ENCODE measurements at regions not wholly inside any gene's neighbourhood (a gene's known extent, or its start where the extent isn't known, plus 50 kb on each side); places are given as distances from the start of the nearest gene placed in this dataset.
A peak's percentile ranks its signal among the peaks of the same experiment; 100 is the strongest.

- Mint-ChIP-seq H3K27ac (no peak overlapping the region), H3K36me3 (peaks cover 0 to 9% of the 10 kb centered on the region in 2 donors), H3K9me3 (peaks cover 18 to 22% of the 10 kb centered on the region in 2 donors)
- DNase-seq (ENCODE audit: low spot score in 2 of 2) = no peak
- no peak for ATAC-seq
These were observed 278.7 kb upstream of the SOX2 start for GRCh38 chr3:181432992-181433391.

GRCh38 chr3:181431748-181432147 lies 280.0 kb upstream of the SOX2 start:
- Mint-ChIP-seq H3K9me3 (peaks cover 23 to 26% of the 10 kb centered on the region in 2 donors), H3K36me3 (peaks cover 0 to 11% of the 10 kb centered on the region in 2 donors), H3K27ac (no peak overlapping the region)
- ATAC-seq (no peak), DNase-seq (ENCODE audit: low spot score in 2 of 2) (no peak)

GRCh38 chr3:181425074-181425473 lies 286.7 kb upstream of the SOX2 start:
- H3K36me3 Mint-ChIP-seq = peaks cover 0 to 11% of the 10 kb centered on the region in 2 donors
- peaks cover 19 to 23% of the 10 kb centered on the region in 2 donors for H3K9me3 Mint-ChIP-seq
- H3K27ac Mint-ChIP-seq = no peak overlapping the region
- ATAC-seq = no peak
- DNase-seq (ENCODE audit: low spot score in 2 of 2) = no peak

DNA sequence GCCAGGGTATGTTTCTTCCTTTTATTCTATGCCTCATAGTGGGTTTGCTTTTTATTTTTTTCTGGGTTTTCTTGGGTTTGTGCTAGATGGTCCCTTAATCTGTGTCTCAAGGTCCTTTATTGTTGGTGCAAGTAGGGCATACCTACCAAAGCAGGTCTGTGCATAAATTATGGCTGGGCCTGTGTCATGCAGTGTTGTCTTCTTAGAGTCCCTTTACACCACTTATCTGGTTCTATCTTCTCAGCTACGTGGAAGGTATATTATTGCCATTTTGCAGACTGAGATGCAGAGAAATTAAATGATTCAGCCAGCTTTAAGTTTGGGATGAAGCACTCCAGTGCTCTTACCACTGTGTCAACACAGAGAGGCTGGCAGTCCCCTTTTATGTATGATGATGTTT lies 293.5 kb upstream of the SOX2 start:
- no peaks in the 10 kb centered on the region for H3K36me3 Mint-ChIP-seq
- ATAC-seq (no peak), DNase-seq (ENCODE audit: low spot score in 2 of 2) (no peak)
- no peak overlapping the region for H3K27ac Mint-ChIP-seq
- H3K9me3 Mint-ChIP-seq = peaks cover 0 to 3% of the 10 kb centered on the region in 2 donors

DNA sequence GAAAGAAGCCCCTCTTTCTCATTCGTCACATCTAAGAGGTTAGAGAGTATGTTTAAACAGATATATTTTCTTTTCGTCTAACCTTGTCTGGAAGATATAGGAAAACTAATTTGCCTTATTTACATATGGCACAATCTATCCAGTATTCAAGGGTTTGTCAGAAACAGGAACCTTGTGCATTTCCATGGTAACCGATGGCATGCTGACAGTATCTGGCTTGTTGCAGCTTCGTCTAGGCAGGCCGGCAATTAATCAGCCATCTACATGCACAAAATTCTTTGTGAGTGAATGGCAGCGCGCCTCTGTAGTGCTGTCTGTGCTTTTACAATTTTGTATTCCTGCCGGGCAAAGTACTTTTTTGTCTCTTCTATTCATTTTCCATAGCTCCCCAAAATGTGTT lies 294.0 kb upstream of the SOX2 start:
- H3K36me3 Mint-ChIP-seq = no peaks in the 10 kb centered on the region
- H3K9me3 Mint-ChIP-seq = no peaks in the 10 kb centered on the region
- H3K27ac Mint-ChIP-seq = no peak overlapping the region
- DNase-seq (ENCODE audit: low spot score in 2 of 2) = no peak
- no peak for ATAC-seq

- Mint-ChIP-seq H3K36me3 (no peaks in the 10 kb centered on the region), H3K27ac (no peak overlapping the region), H3K9me3 (peaks cover 3 to 4% of the 10 kb centered on the region in 2 donors)
- no peak for DNase-seq (ENCODE audit: low spot score in 2 of 2)
- no peak for ATAC-seq
These were observed 300.9 kb upstream of the SOX2 start for GRCh38 chr3:181410870-181411269.

DNA sequence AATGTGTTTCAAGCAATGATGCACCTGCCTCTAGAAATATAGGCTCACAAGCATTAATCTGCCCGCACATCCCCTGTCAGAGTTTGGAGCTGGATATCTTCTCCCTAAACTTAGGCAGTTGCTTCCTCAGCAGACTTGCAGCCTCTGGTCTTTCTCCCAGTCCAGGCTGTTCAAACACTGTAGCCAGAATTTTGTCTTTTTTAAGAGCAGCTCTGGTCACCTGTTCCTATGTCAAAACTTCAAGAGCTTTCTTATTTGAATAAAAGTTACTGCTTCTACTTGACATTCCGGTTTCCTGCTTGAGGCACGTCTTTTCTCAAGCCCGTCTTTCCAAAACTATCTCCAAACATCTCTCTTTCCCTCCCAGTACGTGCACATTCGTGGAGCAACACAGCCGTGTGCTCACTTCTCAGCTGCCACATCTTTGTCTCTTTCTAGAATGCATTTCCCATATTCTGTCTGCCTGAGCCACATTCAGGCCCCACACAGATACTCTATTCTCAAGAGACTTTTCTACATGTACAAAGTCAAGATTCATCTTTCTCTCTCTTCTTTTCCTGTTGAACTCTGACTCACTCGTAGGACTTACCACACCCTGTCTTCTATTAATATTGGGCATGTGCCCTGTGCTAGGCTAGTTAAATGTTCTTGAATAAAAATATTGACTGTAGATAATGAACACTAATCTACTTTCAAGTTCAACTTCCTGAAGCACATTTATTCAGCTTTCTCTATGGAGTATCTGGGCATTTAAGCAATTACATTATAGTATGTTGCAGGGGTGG lies 307.7 kb upstream of the SOX2 start:
- no peak for ATAC-seq
- Mint-ChIP-seq H3K9me3 (peaks cover 5 to 6% of the 10 kb centered on the region in 2 donors), H3K27ac (no peak overlapping the region), H3K36me3 (no peaks in the 10 kb centered on the region)
- no peak for DNase-seq (ENCODE audit: low spot score in 2 of 2)

DNA sequence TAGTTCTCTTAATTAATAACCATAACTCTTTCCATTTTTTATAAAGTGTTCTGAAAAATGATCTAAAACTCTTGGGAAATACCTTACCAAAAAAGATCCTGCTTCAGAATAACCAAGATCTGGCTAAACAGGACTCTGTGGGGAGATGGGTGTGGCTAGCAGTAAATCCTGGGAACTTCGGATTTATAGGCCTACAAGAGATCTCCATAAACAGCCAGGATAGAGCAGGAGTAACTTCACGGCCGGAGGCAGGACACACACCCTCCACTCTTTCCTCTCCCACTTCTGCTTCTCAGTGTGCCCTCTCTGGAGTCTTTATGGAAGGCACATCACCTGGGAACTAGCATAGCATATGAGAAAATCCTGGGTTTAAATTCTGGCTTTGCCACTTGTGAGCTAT lies 309.4 kb upstream of the SOX2 start:
- Mint-ChIP-seq H3K27ac (no peak overlapping the region), H3K36me3 (no peaks in the 10 kb centered on the region), H3K9me3 (peaks cover 5 to 6% of the 10 kb centered on the region in 2 donors)
- DNase-seq (ENCODE audit: low spot score in 2 of 2) = no peak
- ATAC-seq = no peak

DNA sequence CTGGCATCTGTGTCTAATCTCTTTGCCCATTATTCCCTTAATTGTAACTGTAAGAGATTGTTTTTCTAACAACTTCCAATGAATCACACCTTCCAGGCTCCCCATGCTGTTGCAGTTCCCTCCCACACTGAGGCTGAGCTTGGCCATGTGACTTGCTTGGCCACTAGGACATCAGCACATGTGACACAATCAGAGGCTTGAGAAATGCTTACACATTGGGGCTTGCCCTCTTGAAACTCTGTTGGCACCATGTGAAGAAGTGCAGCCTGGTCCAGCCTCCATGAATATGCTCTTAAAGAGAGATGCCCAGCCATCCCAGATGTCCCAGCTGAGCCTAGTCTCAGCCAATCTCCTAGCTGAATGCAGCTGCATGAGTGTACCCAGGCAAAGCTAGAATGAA lies 326.8 kb upstream of the SOX2 start:
- Mint-ChIP-seq H3K36me3 (no peaks in the 10 kb centered on the region), H3K9me3 (peaks cover 19 to 23% of the 10 kb centered on the region in 2 donors), H3K27ac (no peak overlapping the region)
- DNase-seq (ENCODE audit: low spot score in 2 of 2) = no peak
- no peak for ATAC-seq

GRCh38 chr3:181383760-181384159 lies 328.0 kb upstream of the SOX2 start:
- DNase-seq (ENCODE audit: low spot score in 2 of 2) (no peak), ATAC-seq (no peak)
- Mint-ChIP-seq H3K27ac (no peak overlapping the region), H3K9me3 (peaks cover 19 to 23% of the 10 kb centered on the region in 2 donors), H3K36me3 (no peaks in the 10 kb centered on the region)

GRCh38 chr3:181383201-181383600 lies 328.5 kb upstream of the SOX2 start:
- no peak for DNase-seq (ENCODE audit: low spot score in 2 of 2)
- H3K27ac Mint-ChIP-seq = no peak overlapping the region
- H3K9me3 Mint-ChIP-seq = peaks cover 18 to 23% of the 10 kb centered on the region in 2 donors
- H3K36me3 Mint-ChIP-seq = no peaks in the 10 kb centered on the region
- ATAC-seq = no peak

DNA sequence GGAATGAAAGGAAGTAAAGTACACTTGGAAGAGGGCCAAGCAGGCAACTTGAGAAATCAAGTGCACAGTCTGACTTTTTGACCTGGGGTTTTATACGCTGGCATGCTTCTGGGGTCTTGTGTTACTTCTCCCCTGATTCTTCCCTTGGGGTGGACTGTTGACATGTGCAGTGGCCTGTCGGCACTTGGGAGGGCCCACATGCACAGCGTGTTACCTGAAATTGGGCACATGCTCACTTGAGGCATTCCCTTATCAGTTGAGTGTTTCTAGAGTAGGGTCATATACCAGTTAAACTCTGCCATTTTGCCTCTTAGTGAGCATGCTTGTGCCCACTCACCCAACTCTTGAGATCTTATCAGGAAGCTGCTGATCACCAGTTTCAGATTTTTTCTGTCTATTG lies 329.1 kb upstream of the SOX2 start:
- no peaks in the 10 kb centered on the region for H3K36me3 Mint-ChIP-seq
- ATAC-seq (no peak), DNase-seq (ENCODE audit: low spot score in 2 of 2) (no peak)
- H3K9me3 Mint-ChIP-seq = peaks cover 16 to 23% of the 10 kb centered on the region in 2 donors
- no peak overlapping the region for H3K27ac Mint-ChIP-seq

GRCh38 chr3:181379278-181379677 lies 332.4 kb upstream of the SOX2 start:
- Mint-ChIP-seq H3K36me3 (no peaks in the 10 kb centered on the region), H3K27ac (no peak overlapping the region), H3K9me3 (peaks cover 6 to 12% of the 10 kb centered on the region in 2 donors)
- ATAC-seq (no peak), DNase-seq (ENCODE audit: low spot score in 2 of 2) (no peak)

DNA sequence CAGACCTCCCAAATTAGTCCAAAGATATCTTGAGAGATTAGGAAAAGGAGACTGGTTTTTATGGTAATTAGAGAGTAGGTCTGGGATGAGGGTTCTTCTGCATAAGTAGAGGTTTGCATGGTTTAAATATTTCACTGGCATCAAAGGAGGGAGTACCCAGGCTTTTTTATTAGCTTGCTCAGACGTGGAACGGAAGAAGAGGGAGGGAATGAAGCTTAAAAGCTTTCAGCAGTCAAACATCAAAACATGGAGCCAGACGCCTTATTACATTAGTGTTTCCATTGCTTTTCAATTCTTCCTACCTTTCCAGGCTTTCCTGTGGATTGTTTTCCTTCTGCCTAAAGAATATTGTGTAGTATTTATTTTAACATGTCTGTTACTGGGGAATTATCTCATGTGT lies 342.1 kb upstream of the SOX2 start:
- Mint-ChIP-seq H3K36me3 (no peaks in the 10 kb centered on the region), H3K27ac (no peak overlapping the region), H3K9me3 (peaks cover 0 to 2% of the 10 kb centered on the region in 2 donors)
- ATAC-seq = no peak
- DNase-seq (ENCODE audit: low spot score in 2 of 2) = no peak

- no peak for DNase-seq (ENCODE audit: low spot score in 2 of 2)
These were observed 348.5 kb upstream of the SOX2 start for GRCh38 chr3:181363231-181363630.

GRCh38 chr3:181362378-181362777 lies 349.3 kb upstream of the SOX2 start:
- ATAC-seq (no peak), DNase-seq (ENCODE audit: low spot score in 2 of 2) (no peak)
- Mint-ChIP-seq H3K9me3 (peaks cover 6 to 23% of the 10 kb centered on the region in 2 donors), H3K36me3 (peaks cover 0 to 6% of the 10 kb centered on the region in 2 donors), H3K27ac (no peak overlapping the region)

More at GRCh38 chr3:181363231-181363630, 348.5 kb upstream of the SOX2 start:
- Mint-ChIP-seq H3K36me3 (peaks cover 0 to 6% of the 10 kb centered on the region in 2 donors), H3K9me3 (peaks cover 6 to 23% of the 10 kb centered on the region in 2 donors), H3K27ac (no peak overlapping the region)
- ATAC-seq = no peak

- Mint-ChIP-seq H3K9me3 (peaks cover 6 to 22% of the 10 kb centered on the region in 2 donors), H3K36me3 (peaks cover 0 to 6% of the 10 kb centered on the region in 2 donors), H3K27ac (no peak overlapping the region)
- DNase-seq (ENCODE audit: low spot score in 2 of 2) (no peak), ATAC-seq (peak in 1 of 2 donors; percentile 82)
These were observed 353.2 kb upstream of the SOX2 start for GRCh38 chr3:181358562-181358961.

DNA sequence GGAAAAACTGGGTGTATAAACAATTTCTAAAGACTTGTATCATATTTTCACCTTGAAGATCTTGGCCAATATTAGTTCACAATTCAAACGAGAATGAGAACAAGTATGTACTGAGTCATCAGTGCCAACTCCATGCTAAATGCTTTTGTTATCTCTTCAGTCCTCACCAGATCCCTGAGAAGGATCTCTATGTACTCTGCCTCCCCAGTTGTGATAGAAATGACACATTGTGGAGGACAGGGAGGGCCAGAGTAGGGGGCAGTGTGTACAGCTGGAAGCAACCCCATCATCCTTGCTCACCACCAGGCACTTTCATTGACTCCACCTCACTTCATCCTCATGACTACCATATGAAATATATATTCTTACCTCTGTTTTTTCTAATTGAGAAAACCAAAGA lies 353.7 kb upstream of the SOX2 start:
- DNase-seq (ENCODE audit: low spot score in 2 of 2) (no peak), ATAC-seq (peak in 1 of 2 donors; percentile 43)
- Mint-ChIP-seq H3K9me3 (peaks cover 6 to 20% of the 10 kb centered on the region in 2 donors), H3K36me3 (peaks cover 0 to 6% of the 10 kb centered on the region in 2 donors), H3K27ac (no peak overlapping the region)

Data from activated naive CD4-positive, alpha-beta T cell treated with anti-CD3 and anti-CD28 coated beads, Interleukin-2, amount 50 U/mL, for 72 hours (primary cell).